ENCODE measurements at regions not wholly inside any gene's neighbourhood (a gene's known extent, or its start where the extent isn't known, plus 50 kb on each side); places are given as distances from the start of the nearest gene placed in this dataset.
"Not testable (repeated sequence)": the region's sequence is repeated elsewhere in the genome, so short reads cannot be mapped to it uniquely, and the experiment has no call there.

DNA sequence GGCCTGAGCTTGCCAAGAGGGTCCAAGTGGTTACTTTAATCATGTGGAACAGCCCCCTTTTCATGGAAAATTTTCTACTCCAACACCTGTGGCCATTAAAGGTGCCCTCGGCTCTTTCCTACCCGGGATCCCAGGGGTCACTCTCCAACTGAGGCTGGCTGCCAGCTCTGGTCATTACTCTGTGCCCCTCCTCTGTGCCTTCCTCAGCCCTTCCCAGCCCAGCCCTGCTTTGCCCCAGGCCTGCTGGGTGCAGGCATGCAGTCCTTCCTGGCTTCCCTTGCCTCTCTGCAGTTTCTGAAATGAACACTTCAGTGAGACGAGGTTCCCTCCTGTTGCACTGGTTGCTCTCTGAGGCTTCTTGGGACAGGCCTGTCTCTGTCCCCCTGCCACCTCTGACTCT lies 951.1 kb upstream of the ZNF722 start:
- DNase-seq = no peak
- Histone ChIP-seq H3K36me3 (ENCODE audit: low read depth, missing control alignments) (no peaks in the 10 kb centered on the region), H3K4me3 (no peak overlapping the region), H3K27ac (no peak overlapping the region), H3K27me3 (no peaks in the 10 kb centered on the region), H3K4me1 (no peaks in the 10 kb centered on the region), H3K9me3 (no peaks in the 10 kb centered on the region)
- WGBS, 2 donors = 57 to 70% methylated on average over 3 of the region's 3 CpGs
- intact Hi-C loops (cut with DNase I; ENCODE audit: low total_unique reads) = no loop called here
- no peak for TF ChIP-seq POLR2A (IDR thresholded peaks at IDR 0.05)
- TF ChIP-seq, protein P1, sequence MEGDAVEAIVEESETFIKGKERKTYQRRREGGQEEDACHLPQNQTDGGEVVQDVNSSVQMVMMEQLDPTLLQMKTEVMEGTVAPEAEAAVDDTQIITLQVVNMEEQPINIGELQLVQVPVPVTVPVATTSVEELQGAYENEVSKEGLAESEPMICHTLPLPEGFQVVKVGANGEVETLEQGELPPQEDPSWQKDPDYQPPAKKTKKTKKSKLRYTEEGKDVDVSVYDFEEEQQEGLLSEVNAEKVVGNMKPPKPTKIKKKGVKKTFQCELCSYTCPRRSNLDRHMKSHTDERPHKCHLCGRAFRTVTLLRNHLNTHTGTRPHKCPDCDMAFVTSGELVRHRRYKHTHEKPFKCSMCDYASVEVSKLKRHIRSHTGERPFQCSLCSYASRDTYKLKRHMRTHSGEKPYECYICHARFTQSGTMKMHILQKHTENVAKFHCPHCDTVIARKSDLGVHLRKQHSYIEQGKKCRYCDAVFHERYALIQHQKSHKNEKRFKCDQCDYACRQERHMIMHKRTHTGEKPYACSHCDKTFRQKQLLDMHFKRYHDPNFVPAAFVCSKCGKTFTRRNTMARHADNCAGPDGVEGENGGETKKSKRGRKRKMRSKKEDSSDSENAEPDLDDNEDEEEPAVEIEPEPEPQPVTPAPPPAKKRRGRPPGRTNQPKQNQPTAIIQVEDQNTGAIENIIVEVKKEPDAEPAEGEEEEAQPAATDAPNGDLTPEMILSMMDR (IDR thresholded peaks at IDR 0.05) = no peak

DNA sequence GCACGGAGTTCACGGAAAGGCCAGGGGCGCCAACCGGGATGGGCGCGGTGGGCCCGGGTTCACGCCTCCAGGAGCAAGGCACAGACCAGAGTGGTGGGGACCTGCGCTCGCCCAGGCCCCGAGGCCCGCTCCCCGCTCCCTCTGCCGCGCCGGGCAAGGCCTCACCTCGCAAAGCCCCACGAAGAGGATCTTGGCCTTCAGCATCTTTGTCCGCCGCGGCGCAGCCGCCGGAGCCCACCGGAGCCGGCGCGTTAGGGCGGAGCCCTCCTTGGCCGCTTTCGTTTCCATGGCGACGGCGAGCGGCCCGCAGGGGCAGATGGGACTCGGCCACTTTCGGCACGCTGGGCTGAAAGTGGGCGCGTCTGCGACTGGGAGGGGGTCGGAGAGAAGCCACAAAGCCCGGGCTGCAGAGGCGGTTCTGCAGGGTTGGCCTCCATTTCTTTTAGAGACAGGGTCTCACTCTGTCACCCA lies 944.4 kb upstream of the ZNF722 start:
- Histone ChIP-seq H3K27me3 (no peaks in the 10 kb centered on the region), H3K27ac (no peak overlapping the region), H3K4me1 (no peaks in the 10 kb centered on the region), H3K4me3 (peak overlapping the region; percentile 32 to 50), H3K36me3 (ENCODE audit: low read depth, missing control alignments) (no peaks in the 10 kb centered on the region), H3K9me3 (no peaks in the 10 kb centered on the region)
- peak; percentile 49 for DNase-seq
- TF ChIP-seq POLR2A (IDR thresholded peaks at IDR 0.05) = no peak
- TF ChIP-seq, protein P1 (IDR thresholded peaks at IDR 0.05) = no peak
- WGBS, 2 donors = 33 to 37% methylated on average over 45 of the region's 45 CpGs
- intact Hi-C loops (cut with DNase I; ENCODE audit: low total_unique reads) = no loop called here

DNA sequence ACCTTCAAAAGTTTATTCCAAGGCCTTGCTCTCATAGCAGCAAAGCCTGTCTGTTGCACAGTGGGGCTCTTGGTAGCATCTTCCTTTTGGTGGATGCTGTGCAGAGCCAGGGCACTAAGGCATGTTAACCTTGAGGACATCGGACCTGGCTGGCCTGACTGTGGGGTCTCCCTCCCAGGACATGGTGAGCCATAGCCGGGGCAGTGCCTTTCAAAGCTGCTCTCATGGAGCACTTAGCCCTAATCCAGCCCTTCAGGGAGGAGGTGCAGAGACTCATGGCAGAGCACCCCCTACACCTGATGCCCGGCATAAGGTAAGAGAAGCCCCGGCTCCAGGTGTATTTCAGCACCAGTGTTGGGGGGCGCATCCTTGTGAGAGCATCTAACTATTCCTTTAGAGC lies 941.4 kb upstream of the ZNF722 start:
- Histone ChIP-seq H3K36me3 (ENCODE audit: low read depth, missing control alignments) (no peaks in the 10 kb centered on the region), H3K4me3 (no peak overlapping the region), H3K27ac (no peak overlapping the region), H3K9me3 (no peaks in the 10 kb centered on the region), H3K4me1 (no peaks in the 10 kb centered on the region), H3K27me3 (no peaks in the 10 kb centered on the region)
- WGBS, 2 donors = 95 to 100% methylated on average over 4 to 5 of the region's 5 CpGs
- TF ChIP-seq, protein P1 (IDR thresholded peaks at IDR 0.05) = no peak
- TF ChIP-seq POLR2A (IDR thresholded peaks at IDR 0.05) = no peak
- intact Hi-C loops (cut with DNase I; ENCODE audit: low total_unique reads) = no loop called here
- DNase-seq = no peak

DNA sequence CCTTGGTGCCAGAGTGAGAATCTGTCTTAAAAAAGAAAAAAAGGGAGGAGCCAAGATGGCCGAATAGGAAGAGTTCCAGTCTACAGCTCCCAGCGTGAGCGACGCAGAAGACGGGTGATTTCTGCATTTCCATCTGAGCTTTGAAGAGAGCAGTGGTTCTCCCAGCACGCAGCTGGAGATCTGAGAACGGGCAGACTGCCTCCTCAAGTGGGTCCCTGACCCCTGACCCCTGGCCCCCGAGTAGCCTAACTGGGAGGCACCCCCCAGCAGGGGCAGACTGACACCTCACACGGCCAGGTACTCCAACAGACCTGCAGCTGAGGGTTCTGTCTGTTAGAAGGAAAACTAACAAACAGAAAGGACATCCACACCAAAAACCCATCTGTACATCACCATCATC lies 937.9 kb upstream of the ZNF722 start:
- DNase-seq; H3K36me3 ChIP-seq (ENCODE audit: low read depth, missing control alignments); H3K4me1 ChIP-seq; H3K9me3 ChIP-seq; H3K27ac ChIP-seq; H3K4me3 ChIP-seq; intact Hi-C loops (cut with DNase I; ENCODE audit: low total_unique reads); H3K27me3 ChIP-seq: not testable (repeated sequence)
- 70 to 81% methylated on average over 9 of the region's 9 CpGs for WGBS, 2 donors

DNA sequence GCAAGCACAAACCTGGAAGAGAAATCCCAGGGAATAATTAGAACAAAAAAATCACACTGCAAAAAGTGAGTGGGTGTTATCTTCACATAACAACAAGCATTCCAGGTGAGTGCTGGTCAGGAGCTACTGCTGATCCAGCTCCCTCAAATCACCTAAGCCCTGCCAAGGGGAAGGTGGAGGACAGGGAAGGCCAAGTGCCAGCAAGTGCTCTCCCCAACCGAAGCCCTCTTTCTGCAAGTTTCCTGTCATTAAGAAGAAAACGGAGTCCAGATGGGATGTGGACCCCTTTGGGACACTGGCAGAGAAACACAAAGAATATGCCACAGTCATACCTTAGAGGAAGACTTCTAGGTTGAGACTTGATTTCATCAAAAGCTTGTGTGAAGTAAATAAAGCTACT lies 933.0 kb upstream of the ZNF722 start:
- no peak for DNase-seq
- Histone ChIP-seq H3K27me3 (no peaks in the 10 kb centered on the region), H3K9me3 (no peaks in the 10 kb centered on the region), H3K36me3 (ENCODE audit: low read depth, missing control alignments) (no peaks in the 10 kb centered on the region), H3K4me3 (no peak overlapping the region), H3K27ac (no peak overlapping the region), H3K4me1 (no peaks in the 10 kb centered on the region)
- intact Hi-C loops (cut with DNase I; ENCODE audit: low total_unique reads) = no loop called here
- TF ChIP-seq, protein P1 (IDR thresholded peaks at IDR 0.05) = no peak
- TF ChIP-seq POLR2A (IDR thresholded peaks at IDR 0.05) = no peak
- WGBS, 2 donors = 54 to 55% methylated on average over 2 of the region's 2 CpGs

DNA sequence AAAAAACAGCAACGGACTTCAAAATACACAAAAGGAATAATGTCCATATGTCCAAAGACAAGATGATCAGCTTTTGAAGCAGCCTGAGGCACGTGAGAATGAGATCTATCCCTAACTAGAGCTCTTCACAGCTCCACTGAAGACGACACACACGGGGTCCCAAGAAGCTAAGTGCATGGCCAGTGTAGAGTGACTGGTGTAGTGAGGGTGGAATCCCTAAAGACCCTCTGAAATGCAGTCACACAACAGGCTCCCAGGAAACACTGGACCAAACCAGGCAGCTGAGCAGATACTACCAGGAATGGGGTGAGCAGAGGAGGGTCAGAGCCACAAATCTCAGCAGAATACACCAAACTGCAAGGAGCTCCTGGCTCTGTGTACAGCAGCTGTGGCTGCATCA lies 932.4 kb upstream of the ZNF722 start:
- H3K9me3 ChIP-seq; H3K4me3 ChIP-seq; H3K36me3 ChIP-seq (ENCODE audit: low read depth, missing control alignments); DNase-seq; intact Hi-C loops (cut with DNase I; ENCODE audit: low total_unique reads); H3K27me3 ChIP-seq; H3K27ac ChIP-seq; H3K4me1 ChIP-seq: not testable (repeated sequence)
- WGBS, 2 donors = 50 to 51% methylated on average over 4 of the region's 4 CpGs
